LoVo (cell line): ENCODE measurements at regions not wholly inside any gene's neighbourhood (a gene's known extent, or its start where the extent isn't known, plus 50 kb on each side); places are given as distances from the start of the nearest gene placed in this dataset.

Experiments used
- DNase-seq: peaks from one replicate; pipeline ENCODE4 v3.0.0-alpha.2; 2016; ENCODE audit warnings: low spot score

GRCh38 chr6:113511100-113511499 lies 346.0 kb upstream of the MARCKS start:
- no peak for DNase-seq

GRCh38 chr6:113512576-113512975 lies 344.6 kb upstream of the MARCKS start:
- no peak for DNase-seq

- no peak for DNase-seq
Measured at GRCh38 chr6:113513086-113513485, 344.1 kb upstream of the MARCKS start.

GRCh38 chr6:113522376-113522775 lies 334.8 kb upstream of the MARCKS start:
- DNase-seq: no peak

GRCh38 chr6:113524826-113525225 lies 332.3 kb upstream of the MARCKS start:
- DNase-seq: no peak

GRCh38 chr6:113526553-113526952 lies 330.6 kb upstream of the MARCKS start:
- no peak for DNase-seq

- no peak for DNase-seq
Measured at GRCh38 chr6:113526995-113527394, 330.1 kb upstream of the MARCKS start.

GRCh38 chr6:113528111-113528510 lies 329.0 kb upstream of the MARCKS start:
- DNase-seq: no peak

GRCh38 chr6:113529196-113529595 lies 327.9 kb upstream of the MARCKS start:
- DNase-seq: no peak

GRCh38 chr6:113529879-113530278 lies 327.3 kb upstream of the MARCKS start:
- DNase-seq: no peak

GRCh38 chr6:113530769-113531168 lies 326.4 kb upstream of the MARCKS start:
- DNase-seq: peak; percentile 8

GRCh38 chr6:113539202-113539601 lies 317.9 kb upstream of the MARCKS start:
- no peak for DNase-seq

- DNase-seq: no peak
Measured at GRCh38 chr6:113539623-113540022, 317.5 kb upstream of the MARCKS start.

GRCh38 chr6:113540466-113540865 lies 316.7 kb upstream of the MARCKS start:
- no peak for DNase-seq

- DNase-seq: no peak
Measured at GRCh38 chr6:113551168-113551567, 306.0 kb upstream of the MARCKS start.

GRCh38 chr6:113556775-113557174 lies 300.4 kb upstream of the MARCKS start:
- no peak for DNase-seq

GRCh38 chr6:113558431-113558830 lies 298.7 kb upstream of the MARCKS start:
- no peak for DNase-seq

GRCh38 chr6:113558966-113559365 lies 298.2 kb upstream of the MARCKS start:
- no peak for DNase-seq

- DNase-seq: no peak
Measured at GRCh38 chr6:113560376-113560775, 296.8 kb upstream of the MARCKS start.

GRCh38 chr6:113560908-113561307 lies 296.2 kb upstream of the MARCKS start:
- DNase-seq: peak; percentile 43

- no peak for DNase-seq
Measured at GRCh38 chr6:113562248-113562647, 294.9 kb upstream of the MARCKS start.

GRCh38 chr6:113564371-113565171 lies 292.6 kb upstream of the MARCKS start:
- DNase-seq: no peak

- no peak for DNase-seq
Measured at GRCh38 chr6:113565306-113565705, 291.8 kb upstream of the MARCKS start.

- no peak for DNase-seq
Measured at GRCh38 chr6:113570161-113570560, 287.0 kb upstream of the MARCKS start.
